Nephron progenitor cell (in vitro differentiated cells): ENCODE measurements at regions not wholly inside any gene's neighbourhood (a gene's known extent, or its start where the extent isn't known, plus 50 kb on each side); places are given as distances from the start of the nearest gene placed in this dataset.
"Not testable (repeated sequence)": the region's sequence is repeated elsewhere in the genome, so short reads cannot be mapped to it uniquely, and the experiment has no call there.

Experiments used
- DNase-seq: peaks from one replicate; pipeline ENCODE4 v3.0.0; 2021
- H3K27ac Mint-ChIP-seq: 2 replicates; pipeline ENCODE4 v1.8.0; 2021; ENCODE audit warnings: mild to moderate bottlenecking, moderate library complexity, mixed read lengths
- H3K27me3 Mint-ChIP-seq: 2 replicates; pipeline ENCODE4 v1.8.0; 2021; ENCODE audit warnings: mild to moderate bottlenecking, low read depth, mixed read lengths; ENCODE audit not compliant: poor library complexity
- H3K36me3 Mint-ChIP-seq: 2 replicates; pipeline ENCODE4 v1.8.0; 2021; ENCODE audit warnings: low read depth, mixed read lengths
- H3K4me1 Mint-ChIP-seq: 2 replicates; pipeline ENCODE4 v1.8.0; 2021; ENCODE audit warnings: mixed read lengths
- H3K4me3 Mint-ChIP-seq: 2 replicates; pipeline ENCODE4 v1.8.0; 2021; ENCODE audit warnings: mild to moderate bottlenecking, moderate library complexity, mixed read lengths
- H3K9me3 Mint-ChIP-seq: 2 replicates; pipeline ENCODE4 v1.8.0; 2021; ENCODE audit warnings: mild to moderate bottlenecking, moderate library complexity, mixed read lengths
- TF ChIP-seq, protein P1 (sequence below): fragments of 200-600 bp; sonication (generic); IDR thresholded peaks from 2 replicates; pipeline ENCODE4 v1.5.0; 2021; ENCODE audit warnings: antibody characterized with exemption

DNA sequence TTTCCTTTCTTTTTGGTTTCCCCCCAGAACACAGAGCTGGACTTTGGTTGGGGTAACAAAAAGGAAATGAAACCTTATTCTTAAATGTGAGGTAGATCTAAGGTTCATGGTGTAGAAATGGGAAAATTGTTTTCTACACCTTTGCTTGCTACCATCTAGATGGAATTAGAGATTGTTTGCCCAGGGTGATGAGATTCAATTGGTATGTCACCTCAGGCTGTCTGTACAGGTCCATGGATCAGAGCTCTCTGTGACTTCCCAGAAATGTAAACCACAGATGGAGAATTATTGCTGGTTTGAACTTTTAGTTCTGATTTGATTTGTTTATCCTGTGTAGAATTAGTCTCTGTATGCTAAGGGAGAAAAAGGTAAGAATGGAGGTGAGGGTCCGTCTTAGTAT, 146.7 kb downstream of the PCDH7 start:
- Mint-ChIP-seq H3K4me3 (no peak overlapping the region), H3K4me1 (peaks cover 16% of the 10 kb centered on the region), H3K27me3 (no peaks in the 10 kb centered on the region), H3K36me3 (no peaks in the 10 kb centered on the region), H3K27ac (peak overlapping the region; percentile 28), H3K9me3 (peaks cover 4% of the 10 kb centered on the region)
- DNase-seq: no peak
- TF ChIP-seq, protein P1, sequence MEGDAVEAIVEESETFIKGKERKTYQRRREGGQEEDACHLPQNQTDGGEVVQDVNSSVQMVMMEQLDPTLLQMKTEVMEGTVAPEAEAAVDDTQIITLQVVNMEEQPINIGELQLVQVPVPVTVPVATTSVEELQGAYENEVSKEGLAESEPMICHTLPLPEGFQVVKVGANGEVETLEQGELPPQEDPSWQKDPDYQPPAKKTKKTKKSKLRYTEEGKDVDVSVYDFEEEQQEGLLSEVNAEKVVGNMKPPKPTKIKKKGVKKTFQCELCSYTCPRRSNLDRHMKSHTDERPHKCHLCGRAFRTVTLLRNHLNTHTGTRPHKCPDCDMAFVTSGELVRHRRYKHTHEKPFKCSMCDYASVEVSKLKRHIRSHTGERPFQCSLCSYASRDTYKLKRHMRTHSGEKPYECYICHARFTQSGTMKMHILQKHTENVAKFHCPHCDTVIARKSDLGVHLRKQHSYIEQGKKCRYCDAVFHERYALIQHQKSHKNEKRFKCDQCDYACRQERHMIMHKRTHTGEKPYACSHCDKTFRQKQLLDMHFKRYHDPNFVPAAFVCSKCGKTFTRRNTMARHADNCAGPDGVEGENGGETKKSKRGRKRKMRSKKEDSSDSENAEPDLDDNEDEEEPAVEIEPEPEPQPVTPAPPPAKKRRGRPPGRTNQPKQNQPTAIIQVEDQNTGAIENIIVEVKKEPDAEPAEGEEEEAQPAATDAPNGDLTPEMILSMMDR: no peak

DNA sequence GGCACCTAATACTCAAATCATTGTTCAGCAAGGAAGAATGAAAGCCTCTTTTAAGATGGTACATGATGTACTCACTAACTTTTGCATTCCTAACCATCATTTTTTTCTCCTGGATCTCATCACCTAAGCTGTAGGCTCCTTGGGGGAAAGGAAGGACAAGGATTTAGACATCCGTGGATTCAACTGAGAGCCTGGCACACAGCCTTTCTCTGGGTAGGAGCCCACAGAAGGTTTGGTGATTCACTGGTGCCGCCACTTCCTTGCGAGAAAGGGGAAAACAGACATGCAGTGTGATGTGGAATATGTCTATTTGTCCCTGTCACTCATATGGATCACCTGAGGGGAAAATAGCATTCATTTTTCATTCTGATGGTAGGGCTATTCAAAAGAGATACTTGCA, 147.3 kb downstream of the PCDH7 start:
- Mint-ChIP-seq H3K9me3 (peaks cover 4% of the 10 kb centered on the region), H3K27ac (peak overlapping the region; percentile 37), H3K4me1 (peaks cover 16% of the 10 kb centered on the region), H3K4me3 (no peak overlapping the region), H3K36me3 (no peaks in the 10 kb centered on the region), H3K27me3 (no peaks in the 10 kb centered on the region)
- TF ChIP-seq, protein P1: no peak
- no peak for DNase-seq

DNA sequence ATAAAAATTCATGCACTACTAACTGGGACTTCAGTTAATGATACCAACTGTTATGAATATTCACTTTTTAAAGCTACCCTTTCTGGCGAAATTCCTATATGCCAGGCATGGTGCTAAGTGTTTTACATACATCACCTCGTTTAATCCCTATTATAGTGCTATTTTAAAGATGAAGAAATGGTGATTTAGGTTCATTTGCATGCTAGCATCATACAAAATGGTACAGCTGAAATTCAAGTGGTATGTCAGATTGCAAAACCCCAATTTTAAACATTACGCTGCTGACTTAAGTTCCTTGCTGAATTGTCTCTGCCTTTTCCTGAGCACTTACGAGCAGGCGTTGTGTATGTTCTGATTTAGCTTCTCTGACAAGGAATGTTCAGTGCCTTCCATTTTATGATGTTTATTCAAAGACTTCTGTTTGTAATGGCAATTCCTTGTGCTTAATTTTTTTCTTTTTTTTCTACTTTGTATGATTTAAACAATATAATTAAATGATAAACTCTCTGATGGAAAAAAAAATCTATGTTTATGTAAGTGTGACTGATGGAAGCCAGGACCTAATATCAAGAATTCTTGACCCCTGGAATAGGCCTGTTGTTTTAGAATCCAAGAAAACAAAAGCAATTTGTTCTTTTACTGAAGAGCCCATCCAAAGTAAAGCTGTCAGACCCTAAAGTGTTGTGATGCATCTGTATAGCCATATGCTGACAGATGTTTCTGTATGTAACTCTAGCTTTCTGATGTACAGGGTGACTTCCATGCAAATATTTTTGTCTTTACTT, 148.1 kb downstream of the PCDH7 start:
- H3K27ac Mint-ChIP-seq: no peak overlapping the region
- H3K4me1 Mint-ChIP-seq: peaks cover 16% of the 10 kb centered on the region
- no peaks in the 10 kb centered on the region for H3K27me3 Mint-ChIP-seq
- TF ChIP-seq, protein P1: no peak
- no peak for DNase-seq
- H3K9me3 Mint-ChIP-seq: peaks cover 4% of the 10 kb centered on the region
- H3K4me3 Mint-ChIP-seq: no peak overlapping the region
- no peaks in the 10 kb centered on the region for H3K36me3 Mint-ChIP-seq

DNA sequence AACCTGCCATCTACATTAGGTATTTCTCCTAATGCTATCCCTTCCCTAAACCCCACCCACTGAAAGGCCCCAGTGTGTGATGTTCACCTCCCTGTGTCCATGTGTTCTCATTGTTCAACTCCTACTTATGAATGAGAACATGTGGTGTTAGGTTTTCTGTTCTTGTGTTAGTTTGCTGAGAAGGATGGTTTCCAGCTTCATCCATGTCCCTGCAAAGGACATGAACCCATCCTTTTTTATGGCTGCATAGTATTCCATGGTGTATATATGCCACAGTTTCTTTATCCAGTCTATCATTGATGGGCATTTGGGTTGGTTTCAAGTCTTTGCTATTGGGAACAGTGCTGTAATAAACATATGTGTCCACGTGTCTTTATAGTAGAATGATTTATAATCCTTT, 149.2 kb downstream of the PCDH7 start:
- H3K36me3 Mint-ChIP-seq, H3K9me3 Mint-ChIP-seq, H3K27me3 Mint-ChIP-seq, H3K4me3 Mint-ChIP-seq, H3K27ac Mint-ChIP-seq, DNase-seq: not testable (repeated sequence)
- H3K4me1 Mint-ChIP-seq: peaks cover 16% of the 10 kb centered on the region

DNA sequence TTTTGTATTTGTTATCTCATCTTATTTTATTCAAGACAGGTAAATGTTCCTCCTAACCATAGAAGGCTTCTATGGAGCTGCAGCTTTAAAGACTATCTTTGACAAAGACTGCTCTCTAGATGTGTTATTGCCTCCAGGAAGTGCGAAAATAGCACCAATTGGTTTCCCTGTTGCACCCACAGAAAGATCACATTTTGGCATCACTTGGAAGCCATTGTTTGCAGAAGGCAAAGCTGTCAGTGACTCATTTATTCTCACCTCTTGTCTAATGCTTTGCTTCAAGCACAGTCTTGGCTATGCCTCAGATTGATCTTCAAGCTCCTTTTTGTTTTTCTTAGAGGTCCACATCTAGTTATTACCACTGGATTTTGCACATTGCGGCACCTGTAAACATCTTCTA, 150.3 kb downstream of the PCDH7 start:
- no peak for DNase-seq
- peaks cover 3% of the 10 kb centered on the region for H3K27me3 Mint-ChIP-seq
- peaks cover 16% of the 10 kb centered on the region for H3K4me1 Mint-ChIP-seq
- TF ChIP-seq, protein P1: no peak
- H3K27ac Mint-ChIP-seq: no peak overlapping the region
- no peak overlapping the region for H3K4me3 Mint-ChIP-seq
- peaks cover 8% of the 10 kb centered on the region for H3K9me3 Mint-ChIP-seq
- no peaks in the 10 kb centered on the region for H3K36me3 Mint-ChIP-seq

DNA sequence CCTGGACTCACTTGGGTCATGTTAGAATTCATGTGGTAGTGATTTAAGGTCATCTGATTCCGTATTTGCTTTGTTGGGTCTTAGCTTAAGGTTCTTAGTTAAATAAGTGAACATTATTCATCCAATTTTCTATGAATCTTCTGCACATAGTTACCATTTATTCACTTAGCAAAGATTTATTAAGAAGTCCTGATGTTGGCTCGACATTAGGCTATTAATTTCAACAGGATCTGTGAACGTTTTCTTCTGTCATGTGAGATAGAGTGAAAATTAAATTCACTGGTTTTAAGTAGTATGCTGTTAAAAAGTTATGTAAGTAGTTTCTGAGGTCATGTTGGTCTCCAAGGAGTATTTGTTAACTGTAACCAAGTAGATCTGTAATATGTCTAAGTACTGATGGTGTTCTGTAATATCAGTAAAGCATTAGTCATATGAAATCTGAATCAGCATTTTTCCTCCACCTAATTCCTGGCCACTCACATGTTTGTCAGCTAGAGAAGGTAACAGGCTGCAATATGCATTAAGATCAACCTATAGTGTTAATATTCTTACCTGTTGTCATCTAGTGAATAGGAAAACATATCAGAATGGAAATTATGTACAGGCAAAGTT, 155.6 kb downstream of the PCDH7 start:
- Mint-ChIP-seq H3K27me3 (peaks cover 3% of the 10 kb centered on the region), H3K27ac (peak overlapping the region; percentile 10), H3K4me1 (peaks cover 3% of the 10 kb centered on the region), H3K9me3 (peaks cover 5% of the 10 kb centered on the region), H3K36me3 (no peaks in the 10 kb centered on the region), H3K4me3 (no peak overlapping the region)
- no peak for DNase-seq
- TF ChIP-seq, protein P1: no peak
